Naive thymus-derived CD4-positive, alpha-beta T cell (primary cell): ENCODE measurements at regions not wholly inside any gene's neighbourhood (a gene's known extent, or its start where the extent isn't known, plus 50 kb on each side); places are given as distances from the start of the nearest gene placed in this dataset.
"Not testable (repeated sequence)": the region's sequence is repeated elsewhere in the genome, so short reads cannot be mapped to it uniquely, and the experiment has no call there.

Source experiments
- ATAC-seq: fragments of 150-1000 bp; cut with Tn5 transposase; 2 replicates; pipeline ENCODE4 v1.10.0; 2021; ENCODE audit warnings: mild to moderate bottlenecking, moderate library complexity
- CTCF ChIA-PET: fragments of 350-600 bp; sonication (Branson Sonifier 250); formaldehyde crosslinking; loops from one replicate; lab custom pipeline; 2021; ENCODE audit warnings: antibody characterized with exemption; lab: Charles Lee
- POLR2A ChIA-PET: fragments of 350-600 bp; sonication (Branson Sonifier 250); formaldehyde crosslinking; loops from one replicate; lab custom pipeline; 2021; ENCODE audit warnings: antibody characterized with exemption, inconsistent platforms; lab: Charles Lee
- DNase-seq, 9 donors: peaks; one replicate each; pipeline versions ENCODE4 v3.0.0 to v3.0.0-alpha.2; 2020 to 2022; ENCODE audit warnings: mixed read lengths in 1 of 9
- H3K27ac ChIP-seq: one replicate; pipeline ENCODE4 v1.7.0; 2013; ENCODE audit warnings: mild to moderate bottlenecking, low read depth, low read length, moderate library complexity
- H3K27me3 ChIP-seq, 2 donors: one replicate each; pipeline ENCODE4 v1.7.0; 2013; ENCODE audit warnings: low read length in 2 of 2, mild to moderate bottlenecking in 2 of 2, moderate library complexity in 2 of 2; ENCODE audit not compliant: control insufficient read depth in 2 of 2, insufficient read depth in 2 of 2
- H3K36me3 ChIP-seq, 3 experiments: 1 replicate in 2 of 3; 2 replicates in 1 of 3; pipeline ENCODE4 v1.7.0; 2013; ENCODE audit warnings: low read length in 3 of 3, mild to moderate bottlenecking in 3 of 3, moderate library complexity in 1 of 3; ENCODE audit not compliant: insufficient read depth in 3 of 3, control insufficient read depth in 2 of 3
- H3K4me1 ChIP-seq, 2 donors: one replicate each; pipeline ENCODE4 v1.7.0; 2013; ENCODE audit warnings: low read length in 2 of 2, mild to moderate bottlenecking in 2 of 2, moderate library complexity in 1 of 2; ENCODE audit not compliant: control insufficient read depth in 2 of 2, insufficient read depth in 2 of 2
- H3K4me3 ChIP-seq: 2 replicates; pipeline ENCODE4 v1.7.0; 2013; ENCODE audit warnings: mild to moderate bottlenecking, low read length
- H3K9me3 ChIP-seq, 3 experiments: 1 replicate in 2 of 3; 2 replicates in 1 of 3; pipeline ENCODE4 v1.7.0; 2013; ENCODE audit warnings: low read length in 3 of 3; ENCODE audit not compliant: control insufficient read depth in 2 of 3
- H3K27ac Mint-ChIP-seq, 9 donors: one replicate each; pipeline ENCODE4 v1.8.0; 2020 to 2022; ENCODE audit warnings: mixed read lengths in 9 of 9, mild to moderate bottlenecking in 8 of 9, moderate library complexity in 5 of 9, inconsistent platforms in 2 of 9
- H3K27me3 Mint-ChIP-seq, 5 donors: one replicate each; pipeline ENCODE4 v1.8.0; 2021 to 2022; ENCODE audit warnings: mixed read lengths in 5 of 5, mild to moderate bottlenecking in 1 of 5
- H3K36me3 Mint-ChIP-seq, 5 donors: one replicate each; pipeline ENCODE4 v1.8.0; 2020 to 2022; ENCODE audit warnings: mixed read lengths in 5 of 5, mild to moderate bottlenecking in 3 of 5, inconsistent platforms in 1 of 5
- H3K4me1 Mint-ChIP-seq, 7 donors: one replicate each; pipeline ENCODE4 v1.8.0; 2020 to 2022; ENCODE audit warnings: mixed read lengths in 7 of 7, mild to moderate bottlenecking in 3 of 7, inconsistent platforms in 1 of 7
- H3K4me3 Mint-ChIP-seq, 10 donors: one replicate each; pipeline ENCODE4 v1.8.0; 2020 to 2022; ENCODE audit warnings: mild to moderate bottlenecking in 10 of 10, mixed read lengths in 10 of 10, moderate library complexity in 6 of 10, inconsistent platforms in 2 of 10
- H3K9me3 Mint-ChIP-seq, 11 donors: one replicate each; pipeline ENCODE4 v1.8.0; 2020 to 2022; ENCODE audit warnings: mixed read lengths in 11 of 11, mild to moderate bottlenecking in 4 of 11, inconsistent platforms in 1 of 11, moderate library complexity in 1 of 11
- intact Hi-C, 2 donors: fragments of 100-400 bp; cut with micrococcal nuclease; formaldehyde crosslinking; loops; one replicate each; pipeline ENCODE4 v1.15.1; 2023

DNA sequence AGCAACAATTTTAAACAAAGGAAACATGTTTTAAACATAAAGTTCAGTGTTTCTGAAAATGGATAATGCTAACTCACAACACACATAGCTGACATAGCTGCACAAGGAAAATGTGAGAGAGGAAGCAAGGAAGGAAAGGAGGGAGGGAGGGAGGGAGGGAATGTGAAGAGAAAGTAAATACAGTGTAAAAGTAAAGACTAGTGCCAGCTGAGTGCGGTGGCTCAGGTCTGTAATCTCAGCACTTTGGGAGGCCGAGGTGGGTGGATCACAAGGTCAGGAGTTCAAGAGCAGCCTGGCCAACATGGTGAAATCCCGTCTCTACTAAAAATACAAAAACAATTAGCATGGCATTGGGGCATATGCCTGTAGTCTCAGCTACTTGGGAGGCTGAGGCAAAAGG is 373.7 kb upstream of the CXADR start:
- H3K36me3 ChIP-seq, H3K4me3 ChIP-seq, POLR2A ChIA-PET, DNase-seq, H3K27ac ChIP-seq, ATAC-seq, intact Hi-C loops, H3K4me1 ChIP-seq, H3K36me3 Mint-ChIP-seq, H3K9me3 ChIP-seq, CTCF ChIA-PET, H3K27me3 ChIP-seq, H3K27me3 Mint-ChIP-seq: not testable (repeated sequence)
- peaks cover 0 to 15% (median 7%) of the 10 kb centered on the region in 7 donors for H3K4me1 Mint-ChIP-seq
- H3K9me3 Mint-ChIP-seq = peaks cover 0 to 18% (median 0%) of the 10 kb centered on the region in 11 donors
- peak overlapping the region in 5 of 9 donors; percentile 28 to 89 (median 80) for H3K27ac Mint-ChIP-seq
- H3K4me3 Mint-ChIP-seq = peak overlapping the region; percentile 70 to 90 (median 84)

GRCh38 chr21:17139696-17140095 is 373.1 kb upstream of the CXADR start:
- Histone ChIP-seq H3K9me3 (no peaks in the 10 kb centered on the region), H3K27ac (no peak overlapping the region), H3K4me3 (peak overlapping the region; percentile 40), H3K36me3 (no peaks in the 10 kb centered on the region), H3K4me1 (no peaks in the 10 kb centered on the region), H3K27me3 (no peaks in the 10 kb centered on the region)
- Mint-ChIP-seq H3K4me1 (peaks cover 0 to 15% (median 7%) of the 10 kb centered on the region in 7 donors), H3K9me3 (peaks cover 0 to 23% (median 0%) of the 10 kb centered on the region in 11 donors), H3K27ac (peak overlapping the region in 8 of 9 donors; percentile 6 to 91 (median 76)), H3K27me3 (no peaks in the 10 kb centered on the region), H3K36me3 (no peaks in the 10 kb centered on the region), H3K4me3 (peak overlapping the region; percentile 70 to 90 (median 84))
- intact Hi-C loops = no loop called here
- peak; percentile 20 for ATAC-seq
- peak in 1 of 9 donors; percentile 1 for DNase-seq
- POLR2A ChIA-PET = no interaction called here
- CTCF ChIA-PET = no interaction called here

DNA sequence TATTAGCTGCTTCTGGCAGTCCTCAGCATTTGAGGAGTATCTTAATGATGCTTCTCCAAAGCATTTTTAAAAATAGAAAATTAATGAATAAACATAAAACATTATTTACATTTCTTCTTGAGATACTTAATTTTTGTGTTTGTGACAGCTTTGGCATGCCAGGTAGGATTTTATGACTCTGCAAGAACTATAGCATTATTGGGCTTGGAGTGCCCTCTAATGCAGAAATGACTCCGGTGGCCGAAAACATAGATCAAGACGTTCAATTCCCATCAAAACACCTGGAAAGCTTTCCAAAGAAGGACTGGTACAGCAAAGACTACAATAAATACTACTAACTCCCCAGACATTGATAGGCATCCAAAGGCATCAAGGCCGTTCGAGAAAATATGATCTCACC is 366.4 kb upstream of the CXADR start:
- H3K9me3 Mint-ChIP-seq = peaks cover 0 to 31% (median 7%) of the 10 kb centered on the region in 11 donors
- Histone ChIP-seq H3K4me3 (no peak overlapping the region), H3K27me3 (no peaks in the 10 kb centered on the region), H3K9me3 (no peaks in the 10 kb centered on the region), H3K27ac (no peak overlapping the region), H3K4me1 (no peaks in the 10 kb centered on the region), H3K36me3 (no peaks in the 10 kb centered on the region)
- H3K27me3 Mint-ChIP-seq = no peaks in the 10 kb centered on the region
- ATAC-seq = no peak
- no peaks in the 10 kb centered on the region for H3K4me1 Mint-ChIP-seq
- intact Hi-C loops = no loop called here
- no peak overlapping the region for H3K27ac Mint-ChIP-seq
- POLR2A ChIA-PET = no interaction called here
- DNase-seq = no peak
- no peaks in the 10 kb centered on the region for H3K36me3 Mint-ChIP-seq
- CTCF ChIA-PET = no interaction called here
- H3K4me3 Mint-ChIP-seq = no peak overlapping the region

DNA sequence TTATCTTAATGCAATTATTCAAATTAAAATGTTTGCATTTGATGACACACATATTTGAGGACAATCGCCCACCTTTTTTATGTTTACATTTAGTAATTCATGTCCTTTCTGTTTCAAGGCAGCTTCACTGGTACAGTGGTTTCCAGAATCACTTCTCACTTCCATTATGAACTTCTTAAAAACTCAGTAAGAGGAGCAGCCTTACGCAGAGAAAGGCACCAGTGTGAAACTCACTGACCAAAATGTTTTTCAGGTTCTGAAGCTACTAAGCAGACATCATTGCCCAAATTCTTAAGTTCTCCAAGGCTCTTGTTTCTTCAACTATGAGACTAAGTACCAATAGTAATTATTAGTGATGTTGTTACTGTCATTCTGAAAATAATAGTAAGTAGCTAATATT is 353.1 kb upstream of the CXADR start:
- ATAC-seq = no peak
- Mint-ChIP-seq H3K36me3 (no peaks in the 10 kb centered on the region), H3K27me3 (no peaks in the 10 kb centered on the region), H3K4me3 (no peak overlapping the region), H3K27ac (no peak overlapping the region), H3K9me3 (peaks cover 4 to 17% (median 7%) of the 10 kb centered on the region in 11 donors), H3K4me1 (no peaks in the 10 kb centered on the region)
- no peak overlapping the region for H3K4me3 ChIP-seq
- no peaks in the 10 kb centered on the region for H3K4me1 ChIP-seq
- no peaks in the 10 kb centered on the region for H3K9me3 ChIP-seq
- intact Hi-C loops = no loop called here
- ChIA-PET POLR2A (no interaction called here), CTCF (no interaction called here)
- no peaks in the 10 kb centered on the region for H3K27me3 ChIP-seq
- no peaks in the 10 kb centered on the region for H3K36me3 ChIP-seq
- DNase-seq = no peak
- no peak overlapping the region for H3K27ac ChIP-seq

DNA sequence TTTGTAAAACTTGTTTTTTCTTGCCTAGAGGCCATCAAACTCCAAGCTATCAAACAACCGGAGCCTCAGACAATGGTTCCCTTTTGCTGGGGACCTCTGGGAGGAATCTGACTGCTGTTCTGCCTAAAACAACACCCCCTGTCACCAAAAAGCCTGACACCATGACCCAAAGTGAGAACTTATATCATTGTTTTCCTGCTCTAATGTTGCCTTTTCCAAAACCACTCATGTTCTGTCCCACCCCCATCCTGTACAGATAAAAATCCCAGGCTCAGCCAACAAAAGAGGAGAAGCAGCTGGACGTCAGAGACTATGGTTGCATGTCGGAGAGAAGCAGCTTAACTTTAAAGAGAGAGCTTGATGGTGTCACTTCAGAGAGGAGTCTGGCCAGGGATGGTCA is 327.2 kb upstream of the CXADR start:
- H3K27me3 ChIP-seq = no peaks in the 10 kb centered on the region
- Mint-ChIP-seq H3K36me3 (no peaks in the 10 kb centered on the region), H3K27ac (no peak overlapping the region), H3K4me1 (no peaks in the 10 kb centered on the region), H3K4me3 (no peak overlapping the region), H3K9me3 (peaks cover 2 to 34% (median 10%) of the 10 kb centered on the region in 11 donors), H3K27me3 (no peaks in the 10 kb centered on the region)
- no peaks in the 10 kb centered on the region for H3K36me3 ChIP-seq
- H3K9me3 ChIP-seq = peaks cover 0 to 6% (median 0%) of the 10 kb centered on the region in 3 experiments
- H3K27ac ChIP-seq = no peak overlapping the region
- intact Hi-C loops = no loop called here
- no peak for ATAC-seq
- DNase-seq = no peak
- ChIA-PET POLR2A (no interaction called here), CTCF (no interaction called here)
- no peaks in the 10 kb centered on the region for H3K4me1 ChIP-seq
- no peak overlapping the region for H3K4me3 ChIP-seq

DNA sequence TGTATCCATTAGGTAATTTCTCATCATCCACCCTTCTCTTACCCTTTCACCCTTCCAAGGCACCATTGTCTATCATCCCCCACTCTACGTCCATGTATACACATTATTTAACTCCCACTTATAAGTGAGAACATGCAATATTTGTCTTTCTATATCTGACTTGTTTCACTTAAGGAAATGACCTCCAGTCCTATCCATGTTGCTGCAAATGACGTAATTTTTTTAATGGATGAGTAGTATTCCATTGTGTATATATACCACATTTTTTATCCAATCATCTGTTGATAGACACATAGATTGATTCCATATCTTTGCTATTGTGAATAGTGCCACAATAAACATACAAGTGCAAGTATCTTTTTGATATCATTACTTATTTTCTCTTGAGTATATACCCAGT is 322.9 kb upstream of the CXADR start:
- ChIA-PET POLR2A (no interaction called here), CTCF (no interaction called here)
- Histone ChIP-seq H3K27ac (no peak overlapping the region), H3K36me3 (no peaks in the 10 kb centered on the region), H3K9me3 (peaks cover 0 to 3% (median 0%) of the 10 kb centered on the region in 3 experiments), H3K27me3 (no peaks in the 10 kb centered on the region), H3K4me1 (no peaks in the 10 kb centered on the region), H3K4me3 (no peak overlapping the region)
- DNase-seq (no peak), ATAC-seq (no peak)
- intact Hi-C loops = no loop called here
- Mint-ChIP-seq H3K4me1 (no peaks in the 10 kb centered on the region), H3K36me3 (peaks cover 0 to 3% (median 0%) of the 10 kb centered on the region in 5 donors), H3K4me3 (no peak overlapping the region), H3K27ac (no peak overlapping the region), H3K27me3 (no peaks in the 10 kb centered on the region), H3K9me3 (peaks cover 0 to 42% (median 14%) of the 10 kb centered on the region in 11 donors)

GRCh38 chr21:17191346-17191993 is 321.4 kb upstream of the CXADR start:
- H3K4me1 Mint-ChIP-seq = no peaks in the 10 kb centered on the region
- ChIA-PET CTCF (no interaction called here), POLR2A (interaction anchor here (0.7 kb wide), 1 partner anchor 18 kb away, joined by 6 read pairs; no protein-coding TSS in a partner anchor)
- Histone ChIP-seq H3K9me3 (no peaks in the 10 kb centered on the region), H3K36me3 (no peaks in the 10 kb centered on the region), H3K4me3 (no peak overlapping the region), H3K27me3 (no peaks in the 10 kb centered on the region), H3K4me1 (no peaks in the 10 kb centered on the region), H3K27ac (no peak overlapping the region)
- no peak overlapping the region for H3K27ac Mint-ChIP-seq
- H3K27me3 Mint-ChIP-seq = no peaks in the 10 kb centered on the region
- H3K9me3 Mint-ChIP-seq = peaks cover 2 to 39% (median 9%) of the 10 kb centered on the region in 11 donors
- no peak for ATAC-seq
- no peak for DNase-seq
- no peak overlapping the region for H3K4me3 Mint-ChIP-seq
- peaks cover 0 to 3% (median 0%) of the 10 kb centered on the region in 5 donors for H3K36me3 Mint-ChIP-seq
- intact Hi-C loops = no loop called here
